ENCODE measurements at regions not wholly inside any gene's neighbourhood (a gene's known extent, or its start where the extent isn't known, plus 50 kb on each side); places are given as distances from the start of the nearest gene placed in this dataset.

- Histone ChIP-seq H2AFZ (ENCODE audit: control insufficient read depth, low read length) (no peak overlapping the region), H3K9ac (ENCODE audit: control insufficient read depth, extremely low read depth, insufficient read depth, low read length) (no peak overlapping the region), H3K9me3 (ENCODE audit: control insufficient read depth, low read depth, low read length) (no peaks in the 10 kb centered on the region), H3K4me3 (ENCODE audit: control insufficient read depth in 2 of 3, extremely low read depth in 1 of 3, insufficient read depth in 2 of 3, low read depth in 1 of 3, low read length in 3 of 3) (no peak overlapping the region), H3K27ac (ENCODE audit: control insufficient read depth, insufficient read depth, low read length) (no peak overlapping the region), H3K4me1 (ENCODE audit: control insufficient read depth, extremely low read depth, insufficient read depth, low read length) (no peaks in the 10 kb centered on the region), H3K27me3 (ENCODE audit: control insufficient read depth, extremely low read depth, insufficient read depth, low read length) (peaks cover 7% of the 10 kb centered on the region), H3K9me1 (ENCODE audit: control insufficient read depth, extremely low read depth, insufficient read depth, low read length) (no peaks in the 10 kb centered on the region), H3K4me2 (ENCODE audit: control insufficient read depth, extremely low read depth, insufficient read depth, low read depth, low read length) (no peak overlapping the region), H4K20me1 (ENCODE audit: control insufficient read depth, extremely low read depth, insufficient read depth, low read length) (no peaks in the 10 kb centered on the region), H3K36me3 (ENCODE audit: control insufficient read depth in 2 of 2, extremely low read depth in 1 of 2, insufficient read depth in 2 of 2, low read length in 2 of 2) (no peaks in the 10 kb centered on the region), H3K79me2 (ENCODE audit: control insufficient read depth, insufficient read depth, low read length) (no peaks in the 10 kb centered on the region)
- FAIRE-seq = no peak
- DNase-seq (ENCODE audit: low read depth, low spot score) = no peak
- TF ChIP-seq EZH2 (IDR thresholded peaks at IDR 0.05; ENCODE audit: low read length) (no peak), CTCF (optimal IDR thresholded peaks at IDR 0.05 in 1 of 3, IDR thresholded peaks at IDR 0.05 in 1 of 3, conservative IDR thresholded peaks at IDR 0.05 in 1 of 3; ENCODE audit: extremely low read depth in 1 of 3, insufficient read depth in 2 of 3, low read length in 3 of 3) (no peak)
- dilution Hi-C loops (cut with MboI; ENCODE audit: extremely low pct_ligation_motif_present, low sequenced_read_pairs) = no loop called here
Observed at GRCh38 chr10:91154842-91155241, 65.6 kb upstream of the PCGF5 start.

- TF ChIP-seq EZH2 (IDR thresholded peaks at IDR 0.05; ENCODE audit: low read length) (no peak), CTCF (optimal IDR thresholded peaks at IDR 0.05 in 1 of 3, IDR thresholded peaks at IDR 0.05 in 1 of 3, conservative IDR thresholded peaks at IDR 0.05 in 1 of 3; ENCODE audit: extremely low read depth in 1 of 3, insufficient read depth in 2 of 3, low read length in 3 of 3) (no peak)
- no peaks in the 10 kb centered on the region for H4K20me1 ChIP-seq (ENCODE audit: control insufficient read depth, extremely low read depth, insufficient read depth, low read length)
- H3K4me2 ChIP-seq (ENCODE audit: control insufficient read depth, extremely low read depth, insufficient read depth, low read depth, low read length) = no peak overlapping the region
- no peak overlapping the region for H2AFZ ChIP-seq (ENCODE audit: control insufficient read depth, low read length)
- H3K4me1 ChIP-seq (ENCODE audit: control insufficient read depth, extremely low read depth, insufficient read depth, low read length) = no peaks in the 10 kb centered on the region
- no peak overlapping the region for H3K27ac ChIP-seq (ENCODE audit: control insufficient read depth, insufficient read depth, low read length)
- no peak overlapping the region for H3K9ac ChIP-seq (ENCODE audit: control insufficient read depth, extremely low read depth, insufficient read depth, low read length)
- dilution Hi-C loops (cut with MboI; ENCODE audit: extremely low pct_ligation_motif_present, low sequenced_read_pairs) = no loop called here
- no peaks in the 10 kb centered on the region for H3K36me3 ChIP-seq (ENCODE audit: control insufficient read depth in 2 of 2, extremely low read depth in 1 of 2, insufficient read depth in 2 of 2, low read length in 2 of 2)
- no peaks in the 10 kb centered on the region for H3K79me2 ChIP-seq (ENCODE audit: control insufficient read depth, insufficient read depth, low read length)
- H3K4me3 ChIP-seq (ENCODE audit: control insufficient read depth in 2 of 3, extremely low read depth in 1 of 3, insufficient read depth in 2 of 3, low read depth in 1 of 3, low read length in 3 of 3) = no peak overlapping the region
- H3K9me3 ChIP-seq (ENCODE audit: control insufficient read depth, low read depth, low read length) = no peaks in the 10 kb centered on the region
- no peaks in the 10 kb centered on the region for H3K9me1 ChIP-seq (ENCODE audit: control insufficient read depth, extremely low read depth, insufficient read depth, low read length)
- peaks cover 10% of the 10 kb centered on the region for H3K27me3 ChIP-seq (ENCODE audit: control insufficient read depth, extremely low read depth, insufficient read depth, low read length)
- DNase-seq (ENCODE audit: low read depth, low spot score) (no peak), FAIRE-seq (no peak)
Observed at GRCh38 chr10:91156196-91156595, 64.3 kb upstream of the PCGF5 start.

Data from keratinocyte (primary cell).